ENCODE measurements at regions not wholly inside any gene's neighbourhood (a gene's known extent, or its start where the extent isn't known, plus 50 kb on each side); places are given as distances from the start of the nearest gene placed in this dataset.

GRCh38 chr3:132254076-132254755, 63.0 kb upstream of the ACP3 start:
- TF ChIP-seq CTCF (IDR thresholded peaks at IDR 0.05) (no peak), EZH2 (IDR thresholded peaks at IDR 0.05) (no peak), EZH2phosphoT487 (IDR thresholded peaks at IDR 0.05) (no peak)
